ENCODE measurements at regions not wholly inside any gene's neighbourhood (a gene's known extent, or its start where the extent isn't known, plus 50 kb on each side); places are given as distances from the start of the nearest gene placed in this dataset.

- H3K36me3 ChIP-seq (ENCODE audit: control insufficient read depth, insufficient read depth, low read length), result no peaks in the 10 kb centered on the region
- intact Hi-C loops (cut with micrococcal nuclease), result no loop called here
- H3K4me3 ChIP-seq (ENCODE audit: insufficient read depth, low read depth, low read length), result no peak overlapping the region
- H3K56ac ChIP-seq (ENCODE audit: extremely low read depth, insufficient read depth, low read length), result no peak overlapping the region
- no peak overlapping the region for H4K91ac ChIP-seq (ENCODE audit: insufficient read depth, low read depth, low read length)
- no peaks in the 10 kb centered on the region for H3K9me3 ChIP-seq (ENCODE audit: control insufficient read depth, insufficient read depth, low read length)
- no peak for DNase-seq
- no peak overlapping the region for H2BK20ac ChIP-seq (ENCODE audit: low read depth, low read length)
- H3K27me3 ChIP-seq (ENCODE audit: control insufficient read depth, insufficient read depth, low read length), result no peaks in the 10 kb centered on the region
- H4K8ac ChIP-seq (ENCODE audit: low read depth in 2 of 2, low read length in 2 of 2), result no peak overlapping the region
- BruUV-seq (replicated peaks), result no TSS peak
- TF ChIP-seq RAD21 (IDR thresholded peaks at IDR 0.05; ENCODE audit: low read length) (no peak), MXI1 (IDR thresholded peaks at IDR 0.05; ENCODE audit: borderline replicate concordance, low read depth, low read length) (no peak), ELK1 (IDR thresholded peaks at IDR 0.05; ENCODE audit: borderline replicate concordance, low read depth, low read length) (no peak), CEBPB (IDR thresholded peaks at IDR 0.05; ENCODE audit: low read depth, low read length) (no peak)
- H2AFZ ChIP-seq (replicated peaks; ENCODE audit: low read length, poor library complexity), result no peak overlapping the region
- no peak overlapping the region for H4K5ac ChIP-seq (ENCODE audit: low read depth, low read length)
- WGBS, 2 experiments (ENCODE audit: extremely low coverage in 2 of 2, insufficient read length in 1 of 2), result no CpG with 5 or more reads among the region's 3 CpGs
- H3K4me2 ChIP-seq (ENCODE audit: low read depth, low read length), result no peak overlapping the region
- H2BK15ac ChIP-seq (ENCODE audit: low read depth, low read length), result no peak overlapping the region
- H4K20me1 ChIP-seq (ENCODE audit: insufficient read depth, low read length), result no peaks in the 10 kb centered on the region
- in situ Hi-C loops (cut with MboI; ENCODE audit: low sequenced_read_pairs), result no loop called here
- dilution Hi-C loops (cut with HindIII; ENCODE audit: low sequenced_read_pairs, unreplicated experiment), result no loop called here
- ChIA-PET CTCF (interaction anchor here (0.6 kb wide), 1 partner anchor 11 kb away, joined by 4 read pairs; no protein-coding TSS in a partner anchor), POLR2A (ENCODE audit: unreplicated experiment) (no interaction called here)
- H3K27ac ChIP-seq (ENCODE audit: insufficient read depth, low read length), result no peak overlapping the region
- no peak overlapping the region for H2AK5ac ChIP-seq (ENCODE audit: low read depth, low read length)
- H3K4me1 ChIP-seq (ENCODE audit: control insufficient read depth, insufficient read depth, low read length), result no peaks in the 10 kb centered on the region
- H2AK9ac ChIP-seq (replicated peaks; ENCODE audit: low read depth, low read length, poor library complexity), result no peak overlapping the region
- no peak overlapping the region for H3K18ac ChIP-seq (ENCODE audit: low read depth, low read length)
- H2BK120ac ChIP-seq (ENCODE audit: low read depth, low read length), result no peak overlapping the region
- no peaks in the 10 kb centered on the region for H3K9me1 ChIP-seq (ENCODE audit: insufficient read depth, low read length)
- H3K14ac ChIP-seq (replicated peaks; ENCODE audit: low read depth, low read length), result no peak overlapping the region
- no peak overlapping the region for H3K23ac ChIP-seq (ENCODE audit: low read depth, low read length)
- no peak overlapping the region for H2BK5ac ChIP-seq (ENCODE audit: low read depth, low read length, poor library complexity, severe bottlenecking)
- no peak overlapping the region for H3K9ac ChIP-seq (ENCODE audit: low read depth, low read length)
- no peak for ATAC-seq (ENCODE audit: low read depth)
- no peaks in the 10 kb centered on the region for H3K79me1 ChIP-seq (ENCODE audit: low read depth in 1 of 2, low read length in 2 of 2)
- no peak overlapping the region for H3K4ac ChIP-seq (ENCODE audit: low read depth, low read length)
Measured at GRCh38 chr16:75810342-75810741, 84.1 kb upstream of the CPHXL start.

Measured in IMR-90 (cell line).